Pancreas (tissue), 10 donors: ENCODE measurements at regions not wholly inside any gene's neighbourhood (a gene's known extent, or its start where the extent isn't known, plus 50 kb on each side); places are given as distances from the start of the nearest gene placed in this dataset.

ENCODE experiments used
- ATAC-seq, 4 donors: fragments of 200-7000 bp; cut with Tn5 transposase; one replicate each; pipeline versions ENCODE4 v1.8.0 to v1.9.1; 2020; ENCODE audit warnings: mild to moderate bottlenecking in 4 of 4, moderate library complexity in 4 of 4
- DNase-seq, 6 donors: peaks; one replicate each; pipeline ENCODE4 v3.0.0-alpha.2; 2020
- FAIRE-seq: peaks from 2 replicates; lab custom pipeline; 2012; peaks lifted over from hg19 to GRCh38; lab: Jason Lieb, UNC
- H3K27ac ChIP-seq, 4 donors: fragments of 200-600 bp; sonication (generic); 1 replicate in 3 of 4; 2 replicates in 1 of 4; pipeline versions ENCODE4 v1.5.0 to v1.8.0; 2020
- H3K27me3 ChIP-seq, 4 donors: fragments of 200-600 bp; one replicate each; pipeline ENCODE4 v1.8.0; 2021
- H3K36me3 ChIP-seq, 3 donors: fragments of 200-600 bp; sonication (generic) in 1 of 3; one replicate each; pipeline versions ENCODE4 v1.5.0 to v1.8.0; 2020 to 2021
- H3K4me1 ChIP-seq, 3 donors: fragments of 200-600 bp; one replicate each; pipeline ENCODE4 v1.8.0; 2021
- H3K4me3 ChIP-seq, 4 donors: fragments of 200-600 bp; sonication (generic) in 2 of 4; one replicate each; pipeline versions ENCODE4 v1.5.0 to v1.8.0; 2020 to 2021
- H3K9me3 ChIP-seq, 4 donors: fragments of 200-600 bp; one replicate each; pipeline ENCODE4 v1.8.0; 2021
- WGBS, 2 donors: extraction: QIAGEN DNeasy Blood & Tissue Kit; methylation state at CpG; one replicate each; pipeline ENCODE4 v1.1.7; 2013; 5-methylcytosine and 5-hydroxymethylcytosine counted together
- intact Hi-C, 3 donors: fragments of 100-400 bp; cut with DNase I; formaldehyde crosslinking; loops; one replicate each; pipeline versions ENCODE4 v1.11.1 to v1.14.2; 2022
- TF ChIP-seq, protein P1 (sequence below), 4 donors: fragments of 200-600 bp; sonication (generic) in 3 of 4; IDR thresholded peaks; one replicate each; pipeline versions ENCODE4 v1.5.0 to v1.8.0; 2021; ENCODE audit warnings: antibody characterized with exemption in 4 of 4
- donor health status: healthy with polysubstance abuse.
- donor health status: DM: no; HTN: no; CAD: no; lungs with moderate emphysema.
- donor health status: DM: no; HTN: no; CAD: no.
- donor health status: control.
- donor health status: control.
- donor health status: Bipolar disorder and iron deficiency.
- donor health status: DM: yes; HTN: yes; CAD: no.
- donor health status: DM: no; HTN: no; CAD: no.
- donor health status: DM: no; HTN: no; CAD: no.
- donor health status: DM: yes; HTN: yes; CAD: no.

DNA sequence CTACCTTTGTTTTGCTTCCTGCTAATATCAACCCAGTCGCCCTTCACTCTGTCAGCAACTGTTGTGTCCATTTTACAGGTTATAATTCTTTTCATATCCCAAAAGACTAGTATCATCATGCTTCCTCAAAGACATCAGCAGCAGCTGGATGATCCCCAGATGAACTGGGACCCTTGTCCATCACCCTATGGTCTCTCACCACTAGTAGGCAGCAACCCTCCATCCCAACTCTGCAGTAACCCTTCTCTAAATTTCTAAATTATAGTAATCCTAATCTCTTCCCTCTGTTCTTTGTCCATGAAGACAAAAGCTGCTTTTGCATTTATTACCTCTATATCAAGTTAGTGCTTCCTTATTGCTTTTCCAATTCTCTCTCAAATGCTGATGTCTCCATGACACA lies 1025.8 kb downstream of the FAM181B start:
- TF ChIP-seq, protein P1, sequence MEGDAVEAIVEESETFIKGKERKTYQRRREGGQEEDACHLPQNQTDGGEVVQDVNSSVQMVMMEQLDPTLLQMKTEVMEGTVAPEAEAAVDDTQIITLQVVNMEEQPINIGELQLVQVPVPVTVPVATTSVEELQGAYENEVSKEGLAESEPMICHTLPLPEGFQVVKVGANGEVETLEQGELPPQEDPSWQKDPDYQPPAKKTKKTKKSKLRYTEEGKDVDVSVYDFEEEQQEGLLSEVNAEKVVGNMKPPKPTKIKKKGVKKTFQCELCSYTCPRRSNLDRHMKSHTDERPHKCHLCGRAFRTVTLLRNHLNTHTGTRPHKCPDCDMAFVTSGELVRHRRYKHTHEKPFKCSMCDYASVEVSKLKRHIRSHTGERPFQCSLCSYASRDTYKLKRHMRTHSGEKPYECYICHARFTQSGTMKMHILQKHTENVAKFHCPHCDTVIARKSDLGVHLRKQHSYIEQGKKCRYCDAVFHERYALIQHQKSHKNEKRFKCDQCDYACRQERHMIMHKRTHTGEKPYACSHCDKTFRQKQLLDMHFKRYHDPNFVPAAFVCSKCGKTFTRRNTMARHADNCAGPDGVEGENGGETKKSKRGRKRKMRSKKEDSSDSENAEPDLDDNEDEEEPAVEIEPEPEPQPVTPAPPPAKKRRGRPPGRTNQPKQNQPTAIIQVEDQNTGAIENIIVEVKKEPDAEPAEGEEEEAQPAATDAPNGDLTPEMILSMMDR (IDR thresholded peaks at IDR 0.05), result no peak
- no peaks in the 10 kb centered on the region for H3K4me1 ChIP-seq
- WGBS, 2 donors, result 11 to 22% methylated on average over 1 of the region's 1 CpG
- H3K4me3 ChIP-seq, result no peak overlapping the region
- DNase-seq (no peak), FAIRE-seq (no peak), ATAC-seq (no peak)
- intact Hi-C loops, result no loop called here
- no peaks in the 10 kb centered on the region for H3K36me3 ChIP-seq
- H3K27ac ChIP-seq, result no peak overlapping the region
- no peaks in the 10 kb centered on the region for H3K9me3 ChIP-seq
- H3K27me3 ChIP-seq, result no peaks in the 10 kb centered on the region

DNA sequence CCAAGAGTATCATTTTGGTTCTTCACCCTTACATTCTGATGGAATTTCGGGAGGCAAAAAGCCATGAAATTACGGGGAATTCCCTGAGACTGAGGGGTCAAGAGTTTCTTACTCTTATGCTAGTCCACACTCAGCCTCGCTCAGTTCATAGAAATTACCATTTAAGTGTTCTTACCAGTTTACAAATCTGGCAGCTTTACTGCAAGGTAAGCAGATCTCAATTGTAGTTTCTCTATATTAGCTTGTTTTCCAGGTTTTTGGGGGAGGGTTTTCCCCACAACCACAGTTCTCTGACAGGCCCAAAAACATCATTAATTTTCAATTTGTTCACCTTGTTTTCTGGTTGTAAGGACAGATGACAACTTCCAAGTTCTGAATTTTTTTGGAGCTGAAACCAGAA lies 1028.4 kb downstream of the FAM181B start:
- H3K9me3 ChIP-seq, result no peaks in the 10 kb centered on the region
- no peak overlapping the region for H3K27ac ChIP-seq
- intact Hi-C loops, result no loop called here
- ATAC-seq (no peak), FAIRE-seq (no peak), DNase-seq (no peak)
- TF ChIP-seq, protein P1 (IDR thresholded peaks at IDR 0.05), result no peak
- 23 to 56% methylated on average over 3 of the region's 3 CpGs for WGBS, 2 donors
- no peaks in the 10 kb centered on the region for H3K4me1 ChIP-seq
- no peaks in the 10 kb centered on the region for H3K36me3 ChIP-seq
- no peaks in the 10 kb centered on the region for H3K27me3 ChIP-seq
- H3K4me3 ChIP-seq, result no peak overlapping the region

DNA sequence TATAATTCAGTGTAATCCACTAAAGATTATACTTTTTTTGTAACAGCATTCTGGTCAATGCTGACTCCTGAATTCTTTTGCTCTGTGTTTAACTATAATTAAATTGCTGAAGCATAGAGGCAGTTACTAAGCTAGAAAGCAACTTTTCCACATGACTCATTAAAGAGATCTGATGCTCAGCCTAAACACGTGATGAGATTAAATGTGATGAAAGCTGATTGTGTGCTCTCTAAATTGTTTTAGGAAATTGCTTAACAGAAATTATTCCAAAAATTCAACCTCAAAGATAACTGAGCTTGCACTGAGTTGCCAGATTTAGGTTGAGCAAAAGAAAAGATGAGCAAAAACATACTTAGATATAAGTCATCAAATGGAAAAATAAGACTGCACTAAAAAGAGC lies 1033.6 kb downstream of the FAM181B start:
- intact Hi-C loops, result no loop called here
- no peak for DNase-seq
- WGBS, 2 donors, result 37 to 53% methylated on average over 1 of the region's 1 CpG

DNA sequence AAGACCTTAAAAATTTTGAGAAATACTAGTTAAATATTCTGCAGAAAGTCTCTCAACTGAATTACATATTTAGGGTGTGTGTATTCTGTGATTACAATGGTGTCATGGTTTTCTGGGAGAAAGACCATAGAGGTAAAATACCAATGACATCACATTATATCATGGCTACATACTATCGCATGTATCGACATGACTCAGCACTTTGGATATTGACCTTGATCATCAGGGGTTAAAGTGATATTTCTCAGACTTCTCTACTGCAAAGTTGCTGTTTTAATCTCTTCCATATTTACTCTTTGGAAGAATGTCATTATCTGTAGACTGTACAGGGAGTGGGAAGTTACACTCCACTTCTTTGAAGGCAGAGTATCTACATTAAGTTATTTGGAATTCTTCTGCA lies 1046.6 kb downstream of the FAM181B start:
- TF ChIP-seq, protein P1 (IDR thresholded peaks at IDR 0.05), result no peak
- Histone ChIP-seq H3K9me3 (no peaks in the 10 kb centered on the region), H3K4me1 (no peaks in the 10 kb centered on the region), H3K36me3 (no peaks in the 10 kb centered on the region), H3K27ac (no peak overlapping the region), H3K4me3 (no peak overlapping the region), H3K27me3 (no peaks in the 10 kb centered on the region)
- WGBS, 2 donors, result 84 to 88% methylated on average over 2 of the region's 2 CpGs
- FAIRE-seq (no peak), ATAC-seq (no peak), DNase-seq (no peak)
- intact Hi-C loops, result no loop called here

More for the DNA sequence above, 1033.6 kb downstream of the FAM181B start:
- Histone ChIP-seq H3K4me3 (no peak overlapping the region), H3K9me3 (no peaks in the 10 kb centered on the region), H3K27ac (no peak overlapping the region), H3K36me3 (no peaks in the 10 kb centered on the region), H3K27me3 (no peaks in the 10 kb centered on the region), H3K4me1 (no peaks in the 10 kb centered on the region)
- no peak for FAIRE-seq
- ATAC-seq, result no peak
- TF ChIP-seq, protein P1 (IDR thresholded peaks at IDR 0.05), result no peak

DNA sequence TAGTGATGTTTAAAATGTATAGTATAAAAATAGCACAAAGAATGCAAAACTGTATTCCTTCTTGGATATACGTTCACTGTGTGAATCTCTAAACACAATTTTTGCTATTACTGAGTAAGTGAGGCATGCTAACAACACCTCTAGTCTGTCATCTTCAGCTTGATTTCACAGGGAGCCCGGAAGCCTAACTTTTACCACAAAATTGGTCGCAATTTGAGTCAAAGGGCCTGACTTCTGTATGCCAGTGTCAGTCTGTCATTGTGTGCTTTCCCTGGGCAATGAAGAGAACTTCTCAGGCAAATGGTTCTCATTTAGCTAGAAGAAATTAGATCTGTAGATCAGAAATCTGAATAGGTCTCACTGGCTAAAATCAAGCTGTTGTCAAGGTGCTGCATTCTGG lies 1059.5 kb downstream of the FAM181B start:
- H3K4me1 ChIP-seq, result no peaks in the 10 kb centered on the region
- H3K27ac ChIP-seq, result no peak overlapping the region
- H3K27me3 ChIP-seq, result no peaks in the 10 kb centered on the region
- intact Hi-C loops, result no loop called here
- no peak for FAIRE-seq
- no peak for DNase-seq
- no peak overlapping the region for H3K4me3 ChIP-seq
- 42 to 54% methylated on average over 3 of the region's 3 CpGs for WGBS, 2 donors
- TF ChIP-seq, protein P1 (IDR thresholded peaks at IDR 0.05), result no peak
- no peaks in the 10 kb centered on the region for H3K9me3 ChIP-seq
- no peaks in the 10 kb centered on the region for H3K36me3 ChIP-seq
- ATAC-seq, result no peak
